Amygdala (tissue), 56 donors: ENCODE measurements at regions not wholly inside any gene's neighbourhood (a gene's known extent, or its start where the extent isn't known, plus 50 kb on each side); places are given as distances from the start of the nearest gene placed in this dataset.

Experiments used
- DNase-seq, 56 donors: peaks; one replicate each; lab custom pipeline; 2025; lab: John Stamatoyannopoulos, UW

GRCh38 chr18:68035774-68036522, 519.4 kb upstream of the DSEL start:
- no peak for DNase-seq

DNA sequence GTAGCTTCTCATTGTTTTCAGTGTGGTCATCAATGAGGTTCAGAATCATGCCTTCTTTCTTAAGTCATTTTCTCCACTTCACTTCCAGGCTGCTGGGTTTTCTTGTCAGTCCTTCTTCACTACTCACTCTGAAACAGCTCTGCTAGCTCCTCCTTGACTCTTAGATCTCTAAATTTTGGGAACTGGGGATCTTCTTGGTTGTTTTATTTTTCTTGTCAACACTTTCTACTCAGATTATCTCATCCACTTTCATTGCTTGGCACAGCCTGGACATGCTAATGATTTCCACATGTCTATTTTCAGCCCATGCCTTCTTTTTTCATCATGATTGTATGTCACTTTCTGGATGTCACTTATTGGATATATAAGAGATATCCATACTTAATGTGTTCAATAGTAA, 517.8 kb upstream of the DSEL start:
- DNase-seq: no peak

- DNase-seq: no peak
Measured at GRCh38 chr18:68033466-68033865, 516.9 kb upstream of the DSEL start.

GRCh38 chr18:68024716-68025115, 508.2 kb upstream of the DSEL start:
- DNase-seq: no peak

DNA sequence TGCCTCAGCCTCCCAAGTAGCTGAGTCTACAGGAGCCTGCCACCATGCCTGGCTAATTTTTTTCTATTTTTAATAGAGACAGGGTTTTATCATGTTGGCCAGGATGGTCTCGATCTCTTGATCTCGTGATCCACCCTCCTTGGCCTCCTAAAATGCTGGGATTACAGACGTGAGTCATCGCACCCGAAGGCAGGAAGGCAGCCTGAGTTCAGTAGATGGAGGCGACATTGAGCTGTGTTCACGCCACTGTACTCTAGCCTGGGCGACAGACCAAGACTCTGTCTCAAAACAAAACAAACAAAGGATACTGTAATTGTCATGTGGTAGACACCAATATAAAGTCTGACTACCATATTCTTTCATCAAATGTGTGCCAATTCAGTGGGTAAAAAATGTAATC, 500.9 kb upstream of the DSEL start:
- no peak for DNase-seq

GRCh38 chr18:67997496-67997895, 481.0 kb upstream of the DSEL start:
- DNase-seq: no peak

DNA sequence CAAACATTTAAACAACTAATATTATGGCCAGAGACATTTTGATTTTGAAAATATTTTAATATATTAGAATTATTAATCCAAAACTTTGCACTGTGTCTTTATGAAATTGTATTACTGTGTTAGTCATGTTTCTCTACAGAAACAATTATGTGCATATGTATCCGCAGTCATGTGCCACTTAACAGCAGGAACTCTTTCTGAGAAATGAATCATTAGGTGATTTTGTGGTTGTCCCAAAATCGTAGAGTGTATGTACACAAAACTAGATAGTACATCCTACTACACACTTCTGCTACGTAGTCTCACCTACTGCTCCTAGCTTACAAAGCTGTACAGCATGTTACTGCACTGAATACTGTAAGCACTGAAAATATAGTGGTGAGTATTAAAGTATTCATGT, 479.2 kb upstream of the DSEL start:
- no peak for DNase-seq

- DNase-seq: no peak
Measured at GRCh38 chr18:67980241-67980640, 463.7 kb upstream of the DSEL start.

DNA sequence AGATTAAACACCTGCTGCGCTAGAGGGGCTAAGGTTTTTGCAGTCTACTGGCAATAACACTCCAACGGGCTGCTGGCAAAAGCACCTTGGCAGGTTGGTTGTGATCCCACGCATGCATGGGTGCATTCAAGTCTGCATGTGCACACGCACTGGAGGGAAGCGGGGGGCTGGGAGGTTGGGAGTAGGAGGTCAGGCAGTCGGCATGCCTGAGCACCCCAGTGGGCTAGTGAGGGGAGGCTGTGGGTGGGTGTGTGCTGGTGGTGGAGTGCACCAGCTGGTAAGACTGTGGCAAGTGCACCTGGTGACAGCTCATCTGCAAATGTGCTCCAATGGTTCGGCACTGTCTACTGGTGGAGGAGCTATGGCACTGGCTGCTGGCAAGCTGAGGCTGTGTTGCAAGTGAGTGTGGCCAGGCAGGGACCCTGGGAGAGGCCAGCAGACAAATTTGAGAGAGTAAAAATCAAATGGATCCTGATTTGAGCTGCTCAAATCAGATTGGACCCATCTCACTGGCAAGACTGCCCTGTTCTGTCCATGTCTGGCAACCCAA, 460.6 kb upstream of the DSEL start:
- DNase-seq: no peak

- no peak for DNase-seq
Measured at GRCh38 chr18:67973916-67974315, 457.4 kb upstream of the DSEL start.

GRCh38 chr18:67969458-67969857, 452.9 kb upstream of the DSEL start:
- DNase-seq: no peak

DNA sequence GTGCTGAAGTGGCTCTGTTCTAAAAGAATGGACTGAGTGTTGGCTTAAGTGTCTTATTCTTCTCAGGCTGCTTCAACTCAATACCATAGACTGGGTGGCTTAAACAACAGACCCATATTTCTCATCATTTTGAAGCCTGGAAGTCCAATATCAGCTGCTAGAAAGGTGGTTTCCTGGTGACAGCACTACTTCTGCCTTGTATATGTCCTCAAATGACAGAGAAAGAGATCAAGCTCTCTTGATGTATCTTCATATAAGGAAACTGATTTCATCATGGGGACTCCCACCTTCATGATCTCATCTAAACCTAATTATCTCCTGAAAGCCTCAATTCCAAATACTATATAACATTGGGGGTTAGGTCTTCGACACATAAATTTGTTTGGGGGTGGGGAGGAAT, 449.7 kb upstream of the DSEL start:
- no peak for DNase-seq

DNA sequence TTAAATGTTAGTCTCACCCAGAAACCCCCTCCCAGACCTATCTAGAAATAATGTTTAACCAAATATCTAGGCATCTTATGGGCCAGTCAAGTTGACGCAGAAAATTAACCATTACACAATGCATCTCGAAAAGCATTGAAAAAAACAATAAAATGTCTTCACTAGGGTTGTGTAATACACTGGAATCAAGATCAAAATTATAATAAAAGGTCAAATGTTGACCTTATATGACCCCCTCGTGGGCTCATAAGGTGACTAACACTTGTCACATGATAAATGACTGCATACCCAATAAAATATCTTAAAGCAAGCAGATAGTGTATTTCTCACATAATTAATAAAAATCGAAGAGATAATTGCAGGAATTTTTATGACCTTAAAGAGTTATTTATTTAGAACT, 447.9 kb upstream of the DSEL start:
- no peak for DNase-seq

DNA sequence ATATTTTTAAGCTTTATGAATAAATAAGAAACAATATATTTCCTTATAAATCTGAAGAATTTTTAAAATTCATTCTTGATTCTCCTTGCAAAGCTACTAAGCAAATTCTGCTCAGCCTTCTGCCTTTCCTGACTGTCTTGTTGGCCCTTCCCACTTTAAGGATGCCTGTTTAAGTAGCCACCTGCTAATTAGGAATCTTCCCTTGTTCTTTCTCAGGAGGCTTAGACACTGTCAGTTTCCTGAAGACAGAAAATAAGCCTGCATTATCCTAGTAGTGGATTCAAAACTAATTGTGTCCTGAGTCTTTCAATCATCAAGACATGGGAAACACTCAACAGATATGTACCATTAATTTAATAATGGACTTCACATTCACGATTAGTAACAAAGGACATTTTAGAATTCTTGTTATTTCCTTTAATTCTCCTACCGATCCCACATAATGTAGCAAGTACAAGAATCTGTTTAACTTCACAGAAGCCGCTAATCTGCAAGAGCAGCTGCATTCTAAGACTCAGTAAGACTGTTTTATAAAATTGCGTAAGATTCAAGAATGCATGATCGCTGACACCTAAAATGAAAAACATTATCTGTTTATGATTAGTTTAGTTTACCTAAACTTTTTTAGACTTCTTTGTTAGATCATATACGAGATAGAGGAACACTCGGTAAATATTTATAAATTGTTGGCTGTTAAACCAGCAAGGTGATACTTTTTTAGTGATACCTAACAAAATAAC, 445.4 kb upstream of the DSEL start:
- no peak for DNase-seq

DNA sequence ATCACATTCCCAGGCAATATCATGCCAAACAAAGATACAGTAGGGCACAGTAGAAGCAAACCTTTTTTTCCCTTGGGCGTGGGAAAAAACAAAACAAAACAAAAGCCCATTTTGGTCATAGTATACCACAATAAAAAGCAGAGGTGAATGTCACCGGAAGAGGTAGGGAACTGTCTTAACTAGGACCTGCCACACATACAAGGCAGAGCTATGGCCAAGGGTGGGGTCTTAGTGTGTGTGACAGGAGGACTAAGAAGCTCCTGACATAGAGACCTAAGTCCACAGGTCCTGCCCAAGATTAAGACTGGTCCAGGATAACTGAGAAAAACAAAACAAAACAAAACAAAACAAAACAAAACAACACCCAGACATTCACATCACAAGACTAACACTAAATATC, 441.2 kb upstream of the DSEL start:
- no peak for DNase-seq

GRCh38 chr18:67954594-67954993, 438.1 kb upstream of the DSEL start:
- DNase-seq: no peak

DNA sequence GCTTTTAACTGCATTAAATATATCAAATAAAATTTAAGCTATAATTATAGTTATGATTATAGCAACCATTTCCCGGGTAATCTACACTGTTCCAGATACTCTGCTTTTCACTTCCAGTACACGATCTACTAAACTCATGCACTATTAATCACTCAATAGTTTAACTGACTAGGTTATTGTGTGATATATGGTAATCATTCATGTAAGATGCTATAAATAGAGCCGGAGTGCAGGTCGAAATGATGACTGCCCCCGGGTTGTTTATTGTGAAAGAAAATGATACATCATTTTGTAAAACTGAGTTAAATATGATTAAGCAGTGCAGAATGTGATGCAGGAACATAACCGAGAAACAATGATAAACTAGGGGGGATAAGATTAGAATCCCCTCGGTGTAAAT, 434.6 kb upstream of the DSEL start:
- DNase-seq: no peak

DNA sequence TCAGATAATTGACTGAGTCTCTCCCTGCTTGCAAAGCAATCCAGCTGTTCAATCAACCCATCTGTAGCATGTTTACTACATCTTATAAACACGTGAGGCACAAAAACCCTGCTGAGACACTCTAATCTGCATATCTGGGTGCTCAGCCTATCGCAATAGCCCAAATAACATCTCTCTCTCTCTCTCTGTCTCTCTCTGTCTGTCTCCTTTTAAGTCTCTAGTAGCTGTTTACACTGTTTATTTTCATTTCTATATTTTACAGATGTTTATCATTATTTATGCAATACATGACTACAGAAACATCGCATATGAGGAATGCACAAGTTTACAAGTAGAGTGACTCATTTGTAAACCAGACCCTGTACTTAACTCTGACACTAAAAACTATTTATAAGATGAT, 422.1 kb upstream of the DSEL start:
- DNase-seq: no peak

GRCh38 chr18:67935638-67936037, 419.1 kb upstream of the DSEL start:
- DNase-seq: no peak

GRCh38 chr18:67933271-67933670, 416.8 kb upstream of the DSEL start:
- DNase-seq: no peak

- DNase-seq: no peak
Measured at GRCh38 chr18:67932271-67932670, 415.8 kb upstream of the DSEL start.
